GM12878 (cell line): ENCODE measurements at regions not wholly inside any gene's neighbourhood (a gene's known extent, or its start where the extent isn't known, plus 50 kb on each side); places are given as distances from the start of the nearest gene placed in this dataset.

ENCODE experiments used
- ATAC-seq: fragments of 200-7000 bp; cut with Tn5 transposase; 3 replicates; pipeline ENCODE4 v1.9.1; 2020; ENCODE audit warnings: mild to moderate bottlenecking, moderate library complexity
- BruUV-seq: library from RNA; stranded (reverse); fragments of 400-500 nt; replicated peaks from 2 replicates; lab custom pipeline; 2021; lab: Mats Ljungman, UMichigan
- CTCF ChIA-PET: fragments of 300-600 bp; sonication (Branson Sonifier 250); formaldehyde crosslinking; extraction: SDS; loops from one replicate; lab custom pipeline; 2021; ENCODE audit warnings: inconsistent platforms; lab: Yijun Ruan, JAX
- POLR2A ChIA-PET: fragments of 350-600 bp; formaldehyde crosslinking; extraction: SDS; loops from one replicate; lab custom pipeline; 2021; ENCODE audit warnings: inconsistent platforms; lab: Charles Lee
- RAD21 ChIA-PET: fragments of 300-600 bp; sonication (Branson Sonifier 250); formaldehyde crosslinking; loops from one replicate; lab custom pipeline; 2023; ENCODE audit warnings: antibody characterized with exemption; ENCODE audit not compliant: unreplicated experiment; lab: Charles Lee
- SMC1A ChIA-PET: fragments of 300-600 bp; sonication (Branson Sonifier 250); formaldehyde crosslinking; loops from one replicate; lab custom pipeline; 2023; ENCODE audit not compliant: unreplicated experiment, uncharacterized antibody; lab: Charles Lee
- DNase-seq: peaks from one replicate; pipeline ENCODE4 v3.0.0-alpha.2; 2011; ENCODE audit warnings: low read depth, low spot score
- FAIRE-seq: peaks from 3 replicates; lab custom pipeline; 2011; peaks lifted over from hg19 to GRCh38; lab: Jason Lieb, UNC
- H2AFZ ChIP-seq: 2 replicates; pipeline ENCODE4 v1.6.0; 2011; ENCODE audit warnings: low read depth, low read length, control low read depth; ENCODE audit not compliant: control insufficient read depth
- H3K27ac ChIP-seq: 2 replicates; pipeline ENCODE4 v1.5.1; 2011; ENCODE audit warnings: control low read depth; ENCODE audit not compliant: control insufficient read depth, insufficient read depth
- H3K27me3 ChIP-seq, 2 experiments: replicated peaks in 1 of 2; 2 replicates each; pipeline versions ENCODE4 v1.6.0 to v1.6.1; 2011; ENCODE audit warnings: low read length in 1 of 2; ENCODE audit not compliant: control insufficient read depth in 2 of 2, insufficient read depth in 2 of 2
- H3K36me3 ChIP-seq, 2 experiments: 2 replicates each; pipeline ENCODE4 v1.5.1; 2011; ENCODE audit warnings: low read length in 1 of 2; ENCODE audit not compliant: control insufficient read depth in 2 of 2, insufficient read depth in 2 of 2
- H3K4me1 ChIP-seq: 2 replicates; pipeline ENCODE4 v1.6.1; 2011; ENCODE audit warnings: mild to moderate bottlenecking, low read length, moderate library complexity, mixed read lengths; ENCODE audit not compliant: control insufficient read depth, insufficient read depth
- H3K4me2 ChIP-seq: 2 replicates; pipeline ENCODE4 v1.6.0; 2011; ENCODE audit warnings: control low read depth; ENCODE audit not compliant: control insufficient read depth, insufficient read depth
- H3K4me3 ChIP-seq: fragments of 200-600 bp; sonication (generic); 2 replicates; pipeline ENCODE4 v1.5.1; 2016
- H3K79me2 ChIP-seq: 2 replicates; pipeline ENCODE4 v1.6.0; 2011; ENCODE audit warnings: low read length; ENCODE audit not compliant: control insufficient read depth, insufficient read depth
- H3K9ac ChIP-seq: 2 replicates; pipeline ENCODE4 v1.8.0; 2011; ENCODE audit warnings: low read length, control low read depth, mixed read lengths; ENCODE audit not compliant: control insufficient read depth, insufficient read depth
- H3K9me3 ChIP-seq: replicated peaks from 3 replicates; pipeline ENCODE4 v1.5.1; 2011; ENCODE audit warnings: mild to moderate bottlenecking, low read length; ENCODE audit not compliant: control insufficient read depth, insufficient read depth
- H4K20me1 ChIP-seq: 2 replicates; pipeline ENCODE4 v1.6.0; 2011; ENCODE audit not compliant: control insufficient read depth, insufficient read depth
- CBX5 ChIP-seq: sonication (generic); IDR thresholded peaks from 2 replicates; pipeline ENCODE4 v1.6.1; 2016; ENCODE audit warnings: low read depth, moderate library complexity, mild to moderate bottlenecking, inconsistent platforms
- DPF2 ChIP-seq: fragments of 450-650 bp; IDR thresholded peaks from 2 replicates; pipeline ENCODE4 v1.6.1; 2017; ENCODE audit warnings: mild to moderate bottlenecking
- WGBS: methylation state at CpG from one replicate; pipeline ENCODE4 v1.1.6; 2016; ENCODE audit warnings: low lambda C conversion rate; ENCODE audit not compliant: insufficient replicate concordance, insufficient coverage; ENCODE audit errors: missing lambda C conversion rate; 5-methylcytosine and 5-hydroxymethylcytosine counted together
- in situ Hi-C: fragments of 300-500 bp; cut with MboI; formaldehyde crosslinking; loops from 9 replicates; pipeline ENCODE4 v1.14.3; 2018; ENCODE audit warnings: mixed read lengths
- intact Hi-C: fragments of 100-400 bp; cut with micrococcal nuclease; formaldehyde crosslinking; loops from one replicate; pipeline ENCODE4 v1.14.2; 2022; ENCODE audit not compliant: unreplicated experiment
- TF ChIP-seq, protein P1 (sequence below): fragments of 450-650 bp; formaldehyde crosslinking; IDR thresholded peaks from 2 replicates; pipeline ENCODE4 v1.4.0; 2020; ENCODE audit warnings: mild to moderate bottlenecking, moderate library complexity
- TF ChIP-seq, protein P2 (sequence below): fragments of 450-650 bp; IDR thresholded peaks from 2 replicates; pipeline ENCODE4 v1.6.1; 2017; ENCODE audit warnings: antibody characterized with exemption, mild to moderate bottlenecking, moderate library complexity

DNA sequence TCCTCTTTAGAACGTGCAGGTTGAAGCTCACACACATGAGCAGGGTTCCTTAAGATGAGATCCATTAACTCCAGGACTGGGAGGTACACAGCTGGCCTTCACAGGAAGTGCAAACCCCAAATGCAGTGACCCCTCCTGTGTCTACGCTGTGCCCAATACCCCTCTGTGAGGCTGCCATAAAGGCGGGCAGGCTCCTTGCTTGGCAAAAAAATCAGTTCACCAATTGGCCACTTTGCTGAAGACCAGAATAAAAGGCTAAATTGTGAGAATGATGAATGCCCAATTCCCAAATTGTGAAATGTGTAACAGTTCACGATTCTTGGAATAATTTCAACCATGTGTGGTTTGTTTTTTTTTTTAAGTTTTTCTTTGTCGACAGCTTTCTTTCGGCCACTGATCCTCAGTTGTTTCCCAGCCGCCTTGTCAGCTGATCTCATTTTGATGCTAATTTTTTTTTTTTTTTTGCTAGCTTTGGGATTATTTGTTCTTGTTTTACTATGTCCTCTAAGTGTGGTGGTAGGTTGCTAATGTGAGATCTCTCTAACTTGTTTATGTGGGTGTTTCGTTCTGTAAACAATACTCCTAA, 101.9 kb upstream of the PRSS58 start:
- H3K4me3 ChIP-seq: no peak overlapping the region
- no peaks in the 10 kb centered on the region; a peak in 1 of 4 replicates for H3K27me3 ChIP-seq
- H3K9ac ChIP-seq: no peak overlapping the region
- in situ Hi-C loops (no loop called here), intact Hi-C loops (no loop called here)
- no TSS peak for BruUV-seq
- DNase-seq (no peak), FAIRE-seq (no peak), ATAC-seq (no peak)
- H4K20me1 ChIP-seq: no peaks in the 10 kb centered on the region
- 36% methylated on average over 6 of the region's 8 CpGs for WGBS
- no peaks in the 10 kb centered on the region for H3K4me1 ChIP-seq
- H3K9me3 ChIP-seq: no peaks in the 10 kb centered on the region
- ChIA-PET CTCF (interaction anchor here (0.6 to 1.9 kb wide), 4 partner anchors 25 to 119 kb away, joined by 3 to 9 read pairs (median 4); no protein-coding TSS in a partner anchor), SMC1A (interaction anchor here (0.7 to 1.4 kb wide), 4 partner anchors 8 to 383 kb away, joined by 3 to 4 read pairs (median 3); no protein-coding TSS in a partner anchor), RAD21 (interaction anchor here (0.6 kb wide), 1 partner anchor 87 kb away, joined by 4 read pairs; no protein-coding TSS in a partner anchor), POLR2A (no interaction called here)
- no peaks in the 10 kb centered on the region for H3K36me3 ChIP-seq
- H3K79me2 ChIP-seq: no peaks in the 10 kb centered on the region
- no peak overlapping the region for H2AFZ ChIP-seq
- H3K4me2 ChIP-seq: no peak overlapping the region
- no peak overlapping the region for H3K27ac ChIP-seq
- TF ChIP-seq, protein P1, sequence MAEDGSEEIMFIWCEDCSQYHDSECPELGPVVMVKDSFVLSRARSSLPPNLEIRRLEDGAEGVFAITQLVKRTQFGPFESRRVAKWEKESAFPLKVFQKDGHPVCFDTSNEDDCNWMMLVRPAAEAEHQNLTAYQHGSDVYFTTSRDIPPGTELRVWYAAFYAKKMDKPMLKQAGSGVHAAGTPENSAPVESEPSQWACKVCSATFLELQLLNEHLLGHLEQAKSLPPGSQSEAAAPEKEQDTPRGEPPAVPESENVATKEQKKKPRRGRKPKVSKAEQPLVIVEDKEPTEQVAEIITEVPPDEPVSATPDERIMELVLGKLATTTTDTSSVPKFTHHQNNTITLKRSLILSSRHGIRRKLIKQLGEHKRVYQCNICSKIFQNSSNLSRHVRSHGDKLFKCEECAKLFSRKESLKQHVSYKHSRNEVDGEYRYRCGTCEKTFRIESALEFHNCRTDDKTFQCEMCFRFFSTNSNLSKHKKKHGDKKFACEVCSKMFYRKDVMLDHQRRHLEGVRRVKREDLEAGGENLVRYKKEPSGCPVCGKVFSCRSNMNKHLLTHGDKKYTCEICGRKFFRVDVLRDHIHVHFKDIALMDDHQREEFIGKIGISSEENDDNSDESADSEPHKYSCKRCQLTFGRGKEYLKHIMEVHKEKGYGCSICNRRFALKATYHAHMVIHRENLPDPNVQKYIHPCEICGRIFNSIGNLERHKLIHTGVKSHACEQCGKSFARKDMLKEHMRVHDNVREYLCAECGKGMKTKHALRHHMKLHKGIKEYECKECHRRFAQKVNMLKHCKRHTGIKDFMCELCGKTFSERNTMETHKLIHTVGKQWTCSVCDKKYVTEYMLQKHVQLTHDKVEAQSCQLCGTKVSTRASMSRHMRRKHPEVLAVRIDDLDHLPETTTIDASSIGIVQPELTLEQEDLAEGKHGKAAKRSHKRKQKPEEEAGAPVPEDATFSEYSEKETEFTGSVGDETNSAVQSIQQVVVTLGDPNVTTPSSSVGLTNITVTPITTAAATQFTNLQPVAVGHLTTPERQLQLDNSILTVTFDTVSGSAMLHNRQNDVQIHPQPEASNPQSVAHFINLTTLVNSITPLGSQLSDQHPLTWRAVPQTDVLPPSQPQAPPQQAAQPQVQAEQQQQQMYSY (CRISPR knock-in tag): no peak
- TF ChIP-seq, protein P2, sequence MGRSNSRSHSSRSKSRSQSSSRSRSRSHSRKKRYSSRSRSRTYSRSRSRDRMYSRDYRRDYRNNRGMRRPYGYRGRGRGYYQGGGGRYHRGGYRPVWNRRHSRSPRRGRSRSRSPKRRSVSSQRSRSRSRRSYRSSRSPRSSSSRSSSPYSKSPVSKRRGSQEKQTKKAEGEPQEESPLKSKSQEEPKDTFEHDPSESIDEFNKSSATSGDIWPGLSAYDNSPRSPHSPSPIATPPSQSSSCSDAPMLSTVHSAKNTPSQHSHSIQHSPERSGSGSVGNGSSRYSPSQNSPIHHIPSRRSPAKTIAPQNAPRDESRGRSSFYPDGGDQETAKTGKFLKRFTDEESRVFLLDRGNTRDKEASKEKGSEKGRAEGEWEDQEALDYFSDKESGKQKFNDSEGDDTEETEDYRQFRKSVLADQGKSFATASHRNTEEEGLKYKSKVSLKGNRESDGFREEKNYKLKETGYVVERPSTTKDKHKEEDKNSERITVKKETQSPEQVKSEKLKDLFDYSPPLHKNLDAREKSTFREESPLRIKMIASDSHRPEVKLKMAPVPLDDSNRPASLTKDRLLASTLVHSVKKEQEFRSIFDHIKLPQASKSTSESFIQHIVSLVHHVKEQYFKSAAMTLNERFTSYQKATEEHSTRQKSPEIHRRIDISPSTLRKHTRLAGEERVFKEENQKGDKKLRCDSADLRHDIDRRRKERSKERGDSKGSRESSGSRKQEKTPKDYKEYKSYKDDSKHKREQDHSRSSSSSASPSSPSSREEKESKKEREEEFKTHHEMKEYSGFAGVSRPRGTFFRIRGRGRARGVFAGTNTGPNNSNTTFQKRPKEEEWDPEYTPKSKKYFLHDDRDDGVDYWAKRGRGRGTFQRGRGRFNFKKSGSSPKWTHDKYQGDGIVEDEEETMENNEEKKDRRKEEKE: no peak
- TF ChIP-seq CBX5 (no peak), DPF2 (no peak)
